ENCODE measurements at regions not wholly inside any gene's neighbourhood (a gene's known extent, or its start where the extent isn't known, plus 50 kb on each side); places are given as distances from the start of the nearest gene placed in this dataset.

DNA sequence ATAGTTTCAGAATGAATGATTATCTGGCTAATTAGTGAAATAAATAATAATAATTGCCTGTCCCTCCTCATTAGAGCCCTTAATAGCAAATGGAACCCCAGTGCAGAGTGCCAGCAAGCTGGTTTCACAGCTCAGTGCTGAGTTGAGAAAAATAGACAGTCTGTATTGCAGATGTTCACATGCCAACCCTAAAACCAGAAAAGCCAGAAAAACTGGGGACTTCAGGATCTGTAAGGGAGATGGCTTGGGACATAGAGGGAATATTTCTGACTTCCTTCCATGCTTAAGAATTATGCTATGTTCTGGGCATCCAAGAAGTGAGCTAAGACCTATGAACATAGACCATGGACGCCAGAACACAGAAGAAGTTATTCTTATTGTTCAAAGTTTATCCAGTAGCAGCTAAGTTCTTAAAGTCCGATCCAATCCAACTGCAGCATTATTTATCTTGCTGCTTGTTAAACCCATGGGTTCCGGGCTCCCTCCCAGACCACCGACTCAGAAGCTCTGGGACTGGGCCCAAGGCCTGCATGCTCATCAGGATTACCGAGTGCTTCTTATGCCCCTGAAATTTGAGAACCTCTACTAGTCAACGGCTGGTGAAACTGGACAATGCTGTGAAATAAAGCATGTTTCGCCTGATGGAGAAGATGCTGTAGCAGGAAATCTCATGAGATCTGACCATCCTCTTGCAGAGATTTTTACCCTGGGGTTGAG is 158.3 kb downstream of the FOXB1 start:
- TF ChIP-seq, protein P1, sequence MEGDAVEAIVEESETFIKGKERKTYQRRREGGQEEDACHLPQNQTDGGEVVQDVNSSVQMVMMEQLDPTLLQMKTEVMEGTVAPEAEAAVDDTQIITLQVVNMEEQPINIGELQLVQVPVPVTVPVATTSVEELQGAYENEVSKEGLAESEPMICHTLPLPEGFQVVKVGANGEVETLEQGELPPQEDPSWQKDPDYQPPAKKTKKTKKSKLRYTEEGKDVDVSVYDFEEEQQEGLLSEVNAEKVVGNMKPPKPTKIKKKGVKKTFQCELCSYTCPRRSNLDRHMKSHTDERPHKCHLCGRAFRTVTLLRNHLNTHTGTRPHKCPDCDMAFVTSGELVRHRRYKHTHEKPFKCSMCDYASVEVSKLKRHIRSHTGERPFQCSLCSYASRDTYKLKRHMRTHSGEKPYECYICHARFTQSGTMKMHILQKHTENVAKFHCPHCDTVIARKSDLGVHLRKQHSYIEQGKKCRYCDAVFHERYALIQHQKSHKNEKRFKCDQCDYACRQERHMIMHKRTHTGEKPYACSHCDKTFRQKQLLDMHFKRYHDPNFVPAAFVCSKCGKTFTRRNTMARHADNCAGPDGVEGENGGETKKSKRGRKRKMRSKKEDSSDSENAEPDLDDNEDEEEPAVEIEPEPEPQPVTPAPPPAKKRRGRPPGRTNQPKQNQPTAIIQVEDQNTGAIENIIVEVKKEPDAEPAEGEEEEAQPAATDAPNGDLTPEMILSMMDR (IDR thresholded peaks at IDR 0.05; ENCODE audit: borderline replicate concordance, extremely low read depth, low read length, poor library complexity, severe bottlenecking) = no peak
- TF ChIP-seq EZH2 (IDR thresholded peaks at IDR 0.05; ENCODE audit: borderline replicate concordance, low read depth, low read length, severe bottlenecking) = no peak
